IMR-90 (cell line): ENCODE measurements at regions not wholly inside any gene's neighbourhood (a gene's known extent, or its start where the extent isn't known, plus 50 kb on each side); places are given as distances from the start of the nearest gene placed in this dataset.

Experiments used
- ATAC-seq: fragments of 200-7000 bp; cut with Tn5 transposase; 2 replicates; pipeline ENCODE4 v1.9.1; 2020; ENCODE audit warnings: low read depth, mild to moderate bottlenecking, moderate library complexity
- BruUV-seq: library from RNA; stranded (reverse); fragments of 400-500 nt; replicated peaks from 2 replicates; lab custom pipeline; 2021; lab: Mats Ljungman, UMichigan
- CTCF ChIA-PET: fragments of 300-600 bp; formaldehyde crosslinking; extraction: SDS; loops from one replicate; lab custom pipeline; 2021; ENCODE audit warnings: antibody characterized with exemption; lab: Yijun Ruan, JAX
- POLR2A ChIA-PET: fragments of 300-600 bp; sonication (Branson Sonifier 250); formaldehyde crosslinking; loops from one replicate; lab custom pipeline; 2022; ENCODE audit warnings: antibody characterized with exemption; ENCODE audit not compliant: unreplicated experiment; lab: Charles Lee
- DNase-seq: peaks from one replicate; pipeline ENCODE4 v3.0.0; 2013
- H2AFZ ChIP-seq: replicated peaks from 2 replicates; pipeline ENCODE3; 2013; ENCODE audit warnings: low read length, mild to moderate bottlenecking; ENCODE audit not compliant: poor library complexity
- H2AK5ac ChIP-seq: 2 replicates; pipeline ENCODE4 v1.6.1; 2013; ENCODE audit warnings: low read depth, low read length, inconsistent platforms
- H2AK9ac ChIP-seq: replicated peaks from 2 replicates; pipeline ENCODE3; 2013; ENCODE audit warnings: mild to moderate bottlenecking, low read depth, low read length, moderate library complexity; ENCODE audit not compliant: poor library complexity
- H2BK120ac ChIP-seq: 2 replicates; pipeline ENCODE4 v1.6.1; 2013; ENCODE audit warnings: low read depth, low read length, inconsistent platforms
- H2BK15ac ChIP-seq: 3 replicates; pipeline ENCODE4 v1.6.1; 2013; ENCODE audit warnings: low read depth, low read length, inconsistent platforms
- H2BK20ac ChIP-seq: 2 replicates; pipeline ENCODE4 v1.6.1; 2013; ENCODE audit warnings: low read depth, mild to moderate bottlenecking, inconsistent platforms, low read length, moderate library complexity
- H2BK5ac ChIP-seq: 2 replicates; pipeline ENCODE4 v1.6.1; 2013; ENCODE audit warnings: mild to moderate bottlenecking, low read depth, low read length, inconsistent platforms; ENCODE audit not compliant: poor library complexity, severe bottlenecking
- H3K14ac ChIP-seq: replicated peaks from 2 replicates; pipeline ENCODE4 v1.6.1; 2013; ENCODE audit warnings: low read depth, low read length, inconsistent platforms
- H3K18ac ChIP-seq: 2 replicates; pipeline ENCODE4 v1.6.1; 2013; ENCODE audit warnings: low read depth, low read length, control low read depth
- H3K23ac ChIP-seq: 2 replicates; pipeline ENCODE4 v1.6.1; 2013; ENCODE audit warnings: low read depth, low read length, inconsistent platforms
- H3K27ac ChIP-seq: 2 replicates; pipeline ENCODE4 v1.5.1; 2013; ENCODE audit warnings: mild to moderate bottlenecking, control low read depth, low read length; ENCODE audit not compliant: insufficient read depth
- H3K27me3 ChIP-seq: 2 replicates; pipeline ENCODE4 v1.6.1; 2013; ENCODE audit warnings: low read length; ENCODE audit not compliant: control insufficient read depth, insufficient read depth
- H3K36me3 ChIP-seq: 2 replicates; pipeline ENCODE4 v1.6.1; 2013; ENCODE audit warnings: low read length, mixed read lengths; ENCODE audit not compliant: control insufficient read depth, insufficient read depth
- H3K4ac ChIP-seq: 2 replicates; pipeline ENCODE4 v1.6.1; 2013; ENCODE audit warnings: low read depth, low read length, inconsistent platforms
- H3K4me1 ChIP-seq: 2 replicates; pipeline ENCODE4 v1.6.1; 2013; ENCODE audit warnings: low read length, mixed read lengths; ENCODE audit not compliant: control insufficient read depth, insufficient read depth
- H3K4me2 ChIP-seq: 2 replicates; pipeline ENCODE4 v1.6.1; 2013; ENCODE audit warnings: low read depth, mild to moderate bottlenecking, control low read depth, low read length, moderate library complexity
- H3K4me3 ChIP-seq: 2 replicates; pipeline ENCODE4 v1.5.1; 2013; ENCODE audit warnings: low read depth, mild to moderate bottlenecking, control low read depth, low read length, moderate library complexity; ENCODE audit not compliant: insufficient read depth
- H3K56ac ChIP-seq: 2 replicates; pipeline ENCODE4 v1.6.1; 2013; ENCODE audit warnings: low read length, inconsistent platforms; ENCODE audit not compliant: insufficient read depth; ENCODE audit errors: extremely low read depth
- H3K79me1 ChIP-seq, 2 experiments: 2 replicates each; pipeline ENCODE4 v1.6.1; 2013; ENCODE audit warnings: low read length in 2 of 2, inconsistent platforms in 1 of 2, low read depth in 1 of 2
- H3K9ac ChIP-seq: 2 replicates; pipeline ENCODE4 v1.6.1; 2013; ENCODE audit warnings: low read depth, low read length, control low read depth
- H3K9me1 ChIP-seq: 2 replicates; pipeline ENCODE4 v1.6.1; 2013; ENCODE audit warnings: low read length, inconsistent platforms; ENCODE audit not compliant: insufficient read depth
- H3K9me3 ChIP-seq: 2 replicates; pipeline ENCODE4 v1.6.1; 2013; ENCODE audit warnings: low read length; ENCODE audit not compliant: control insufficient read depth, insufficient read depth
- H4K20me1 ChIP-seq: 2 replicates; pipeline ENCODE4 v1.6.1; 2013; ENCODE audit warnings: low read length, inconsistent platforms; ENCODE audit not compliant: insufficient read depth
- H4K5ac ChIP-seq: 2 replicates; pipeline ENCODE4 v1.6.1; 2013; ENCODE audit warnings: mild to moderate bottlenecking, low read depth, low read length, control low read depth
- H4K8ac ChIP-seq, 2 experiments: 2 replicates each; pipeline ENCODE4 v1.6.1; 2013; ENCODE audit warnings: low read depth in 2 of 2, low read length in 2 of 2, control low read depth in 1 of 2, inconsistent platforms in 1 of 2
- H4K91ac ChIP-seq: 2 replicates; pipeline ENCODE4 v1.6.1; 2013; ENCODE audit warnings: low read depth, low read length, inconsistent platforms; ENCODE audit not compliant: insufficient read depth
- BHLHE40 ChIP-seq: fragments of 150-350 bp; IDR thresholded peaks from 2 replicates; pipeline ENCODE4 v1.6.1; 2016; ENCODE audit warnings: mild to moderate bottlenecking, low read depth, low read length
- CHD1 ChIP-seq: IDR thresholded peaks from 2 replicates; pipeline ENCODE4 v1.6.1; 2012; ENCODE audit warnings: low read depth, low read length, improper control_type of control experiment
- MAFK ChIP-seq: IDR thresholded peaks from 2 replicates; pipeline ENCODE4 v1.6.1; 2012; ENCODE audit warnings: low read depth, low read length, improper control_type of control experiment
- MAZ ChIP-seq: IDR thresholded peaks from 2 replicates; pipeline ENCODE4 v1.6.1; 2012; ENCODE audit warnings: low read depth, mild to moderate bottlenecking, low read length, improper control_type of control experiment, moderate library complexity, borderline replicate concordance
- MXI1 ChIP-seq: IDR thresholded peaks from 2 replicates; pipeline ENCODE4 v1.6.1; 2012; ENCODE audit warnings: low read depth, mild to moderate bottlenecking, low read length, moderate library complexity, borderline replicate concordance
- NFE2L2 ChIP-seq: fragments of 150-350 bp; IDR thresholded peaks from 2 replicates; pipeline ENCODE4 v1.6.1; 2016; ENCODE audit warnings: low read depth, mild to moderate bottlenecking, low read length
- POLR2A ChIP-seq: IDR thresholded peaks from 2 replicates; pipeline ENCODE4 v1.6.1; 2012; ENCODE audit warnings: mild to moderate bottlenecking, low read depth, low read length
- RFX5 ChIP-seq: IDR thresholded peaks from 2 replicates; pipeline ENCODE4 v1.8.0; 2012; ENCODE audit warnings: low read depth, mild to moderate bottlenecking, low read length, moderate library complexity
- SMC3 ChIP-seq: fragments of 150-350 bp; IDR thresholded peaks from 2 replicates; pipeline ENCODE4 v1.6.1; 2016; ENCODE audit warnings: low read depth, mild to moderate bottlenecking, antibody characterized with exemption, low read length, moderate library complexity
- WGBS, 2 experiments: methylation state at CpG; one replicate each; pipeline versions ENCODE4 v1.1.5 to v1.1.7; 2013; ENCODE audit warnings: missing lambda C conversion rate in 2 of 2; ENCODE audit not compliant: insufficient read length in 1 of 2; ENCODE audit errors: extremely low coverage in 2 of 2; 5-methylcytosine and 5-hydroxymethylcytosine counted together
- dilution Hi-C: fragments of 300-500 bp; cut with HindIII; formaldehyde crosslinking; loops from one replicate; pipeline ENCODE4 v1.14.3; 2018; ENCODE audit warnings: low sequenced_read_pairs; ENCODE audit not compliant: unreplicated experiment
- in situ Hi-C: fragments of 300-500 bp; cut with MboI; formaldehyde crosslinking; loops from 3 replicates; pipeline ENCODE4 v1.14.3; 2019; ENCODE audit warnings: low sequenced_read_pairs, inconsistent platforms, mixed read lengths
- intact Hi-C: fragments of 100-400 bp; cut with micrococcal nuclease; formaldehyde crosslinking; loops from 2 replicates; pipeline ENCODE4 v1.10.0; 2022
- TF ChIP-seq, protein P1 (sequence below): fragments of 150-350 bp; IDR thresholded peaks from 2 replicates; pipeline ENCODE4 v1.6.1; 2017; ENCODE audit warnings: mild to moderate bottlenecking, antibody characterized with exemption, low read length, low read depth
- TF ChIP-seq, protein P2 (sequence below): fragments of 150-350 bp; IDR thresholded peaks from 2 replicates; pipeline ENCODE4 v1.6.1; 2016; ENCODE audit warnings: low read depth, mild to moderate bottlenecking, low read length, moderate library complexity, borderline replicate concordance

DNA sequence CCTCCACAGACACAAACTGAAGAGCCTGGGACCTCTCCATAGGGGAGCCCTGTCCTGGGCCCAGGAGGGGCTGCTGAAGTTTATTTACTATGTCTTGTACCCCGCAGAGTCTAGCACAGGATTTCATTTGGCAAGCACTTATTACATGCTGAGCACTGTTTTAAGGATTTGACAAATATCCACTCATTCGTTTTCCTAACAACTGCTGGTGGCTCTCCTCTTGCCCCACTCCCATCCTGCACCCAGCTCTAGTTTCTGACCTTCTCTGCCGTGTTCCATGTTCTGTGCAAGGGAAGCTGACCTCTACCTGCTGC, 127.0 kb upstream of the MAFB start:
- dilution Hi-C loops (no loop called here), in situ Hi-C loops (no loop called here), intact Hi-C loops (no loop called here)
- no peak overlapping the region for H2BK20ac ChIP-seq
- no peak for TF ChIP-seq MXI1
- TF ChIP-seq MAFK = no peak
- no peak for TF ChIP-seq SMC3
- TF ChIP-seq BHLHE40 = no peak
- TF ChIP-seq, protein P1, sequence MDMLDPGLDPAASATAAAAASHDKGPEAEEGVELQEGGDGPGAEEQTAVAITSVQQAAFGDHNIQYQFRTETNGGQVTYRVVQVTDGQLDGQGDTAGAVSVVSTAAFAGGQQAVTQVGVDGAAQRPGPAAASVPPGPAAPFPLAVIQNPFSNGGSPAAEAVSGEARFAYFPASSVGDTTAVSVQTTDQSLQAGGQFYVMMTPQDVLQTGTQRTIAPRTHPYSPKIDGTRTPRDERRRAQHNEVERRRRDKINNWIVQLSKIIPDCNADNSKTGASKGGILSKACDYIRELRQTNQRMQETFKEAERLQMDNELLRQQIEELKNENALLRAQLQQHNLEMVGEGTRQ = no peak
- no peak for TF ChIP-seq POLR2A
- no peak for TF ChIP-seq MAZ
- TF ChIP-seq, protein P2, sequence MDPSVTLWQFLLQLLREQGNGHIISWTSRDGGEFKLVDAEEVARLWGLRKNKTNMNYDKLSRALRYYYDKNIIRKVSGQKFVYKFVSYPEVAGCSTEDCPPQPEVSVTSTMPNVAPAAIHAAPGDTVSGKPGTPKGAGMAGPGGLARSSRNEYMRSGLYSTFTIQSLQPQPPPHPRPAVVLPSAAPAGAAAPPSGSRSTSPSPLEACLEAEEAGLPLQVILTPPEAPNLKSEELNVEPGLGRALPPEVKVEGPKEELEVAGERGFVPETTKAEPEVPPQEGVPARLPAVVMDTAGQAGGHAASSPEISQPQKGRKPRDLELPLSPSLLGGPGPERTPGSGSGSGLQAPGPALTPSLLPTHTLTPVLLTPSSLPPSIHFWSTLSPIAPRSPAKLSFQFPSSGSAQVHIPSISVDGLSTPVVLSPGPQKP = no peak
- no peak for TF ChIP-seq RFX5
- no peak for TF ChIP-seq CHD1
- TF ChIP-seq NFE2L2 = no peak
- no peaks in the 10 kb centered on the region; the same call in 1 of the 2 replicates for H4K20me1 ChIP-seq
- H3K56ac ChIP-seq = no peak overlapping the region
- no TSS peak for BruUV-seq
- H4K91ac ChIP-seq = no peak overlapping the region
- no peak overlapping the region for H2AK9ac ChIP-seq
- no peak overlapping the region for H3K18ac ChIP-seq
- peaks cover 2% of the 10 kb centered on the region; the same call in 1 of the 2 replicates for H3K9me3 ChIP-seq
- no peak overlapping the region for H3K4me3 ChIP-seq
- no peak overlapping the region for H2BK15ac ChIP-seq
- H3K36me3 ChIP-seq = no peaks in the 10 kb centered on the region
- no peaks in the 10 kb centered on the region for H3K4me1 ChIP-seq
- POLR2A ChIA-PET = interaction anchor here (0.5 kb wide), 1 partner anchor 139 kb away, joined by 5 read pairs; no protein-coding TSS in a partner anchor
- H3K4ac ChIP-seq = no peak overlapping the region
- no peak overlapping the region for H2BK120ac ChIP-seq
- CTCF ChIA-PET = no interaction called here
- H3K4me2 ChIP-seq = no peak overlapping the region
- no peak for ATAC-seq
- H3K79me1 ChIP-seq = no peaks in the 10 kb centered on the region
- H3K9ac ChIP-seq = no peak overlapping the region
- no peak for DNase-seq
- no peak overlapping the region for H3K23ac ChIP-seq
- 83% methylated on average over 1 of the region's 3 CpGs; no CpG with 5 or more reads in 1 of the 2 experiments for WGBS, 2 experiments
- no peak overlapping the region for H2BK5ac ChIP-seq
- H2AK5ac ChIP-seq = no peak overlapping the region
- H4K8ac ChIP-seq = no peak overlapping the region
- H3K27ac ChIP-seq = no peak overlapping the region
- peaks cover 2% of the 10 kb centered on the region; the same call in 1 of the 2 replicates for H3K27me3 ChIP-seq
- no peak overlapping the region for H4K5ac ChIP-seq
- H2AFZ ChIP-seq = no peak overlapping the region
- peaks cover under 1% of the 10 kb centered on the region; the same call in 1 of the 2 replicates for H3K9me1 ChIP-seq
- no peak overlapping the region for H3K14ac ChIP-seq
